HG02973 (cell line): ENCODE measurements at regions not wholly inside any gene's neighbourhood (a gene's known extent, or its start where the extent isn't known, plus 50 kb on each side); places are given as distances from the start of the nearest gene placed in this dataset.

Source experiments
- ATAC-seq: cut with Tn5 transposase; IDR thresholded peaks from one replicate; pipeline ENCODE4 v1.9.1; 2021; ENCODE audit warnings: moderate library complexity; ENCODE audit not compliant: unreplicated experiment

DNA sequence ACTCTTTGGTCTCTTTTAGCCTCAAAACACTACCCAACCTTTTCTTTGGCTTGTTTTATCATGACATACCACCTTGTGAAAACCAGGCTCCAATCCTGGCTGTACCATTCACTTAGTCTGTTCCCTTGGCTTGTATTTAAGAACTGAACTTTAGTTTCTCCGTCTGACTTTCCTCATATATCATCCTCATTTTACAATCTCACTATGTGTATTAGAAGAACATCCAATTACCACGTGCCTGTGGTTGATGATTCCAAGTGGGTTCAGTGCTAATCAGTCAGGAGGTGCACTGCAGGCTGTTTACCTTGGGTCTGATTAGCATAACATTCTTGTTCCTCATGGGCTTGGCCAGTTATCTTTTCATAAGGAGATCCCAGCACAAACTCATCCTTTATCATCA lies 144.8 kb upstream of the KLF14 start:
- ATAC-seq, result no peak

DNA sequence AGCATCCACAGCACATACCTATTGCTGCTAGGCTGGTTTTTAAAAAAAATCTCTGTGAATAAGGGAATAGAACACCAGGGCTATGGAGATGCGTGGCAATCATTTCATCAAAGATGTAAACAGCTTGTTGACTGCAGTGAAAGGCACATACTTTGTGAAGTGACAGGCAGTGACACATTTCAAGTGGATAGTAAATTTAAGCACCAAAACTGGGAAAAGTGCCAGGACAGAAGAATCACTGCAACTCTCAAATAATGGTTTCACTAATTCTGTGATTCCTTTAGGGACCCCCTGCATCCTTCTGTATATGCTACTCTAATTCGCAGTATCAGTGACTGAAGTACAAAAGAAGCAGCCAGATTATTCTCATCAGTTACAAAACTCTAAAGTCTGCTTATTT lies 145.2 kb upstream of the KLF14 start:
- ATAC-seq, result no peak

DNA sequence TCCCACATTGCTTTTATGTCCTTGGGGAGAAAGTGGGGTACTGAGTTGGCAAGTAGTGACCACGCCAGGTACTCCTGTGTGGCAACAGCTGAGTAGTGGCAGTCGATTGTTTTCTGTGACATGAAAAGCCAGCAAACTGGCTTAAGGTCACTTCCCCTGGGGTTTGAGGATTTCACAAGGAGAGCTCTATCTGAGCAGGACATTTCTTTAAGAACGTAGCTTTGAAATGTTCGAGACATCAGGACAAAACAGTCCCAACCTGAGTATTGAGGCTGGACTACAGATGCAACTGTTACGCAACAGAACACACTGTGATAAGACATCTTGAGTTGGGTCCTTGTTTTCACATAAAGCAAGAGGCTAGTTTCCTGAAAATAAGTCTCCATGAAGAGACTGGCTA lies 146.7 kb upstream of the KLF14 start:
- no peak for ATAC-seq

DNA sequence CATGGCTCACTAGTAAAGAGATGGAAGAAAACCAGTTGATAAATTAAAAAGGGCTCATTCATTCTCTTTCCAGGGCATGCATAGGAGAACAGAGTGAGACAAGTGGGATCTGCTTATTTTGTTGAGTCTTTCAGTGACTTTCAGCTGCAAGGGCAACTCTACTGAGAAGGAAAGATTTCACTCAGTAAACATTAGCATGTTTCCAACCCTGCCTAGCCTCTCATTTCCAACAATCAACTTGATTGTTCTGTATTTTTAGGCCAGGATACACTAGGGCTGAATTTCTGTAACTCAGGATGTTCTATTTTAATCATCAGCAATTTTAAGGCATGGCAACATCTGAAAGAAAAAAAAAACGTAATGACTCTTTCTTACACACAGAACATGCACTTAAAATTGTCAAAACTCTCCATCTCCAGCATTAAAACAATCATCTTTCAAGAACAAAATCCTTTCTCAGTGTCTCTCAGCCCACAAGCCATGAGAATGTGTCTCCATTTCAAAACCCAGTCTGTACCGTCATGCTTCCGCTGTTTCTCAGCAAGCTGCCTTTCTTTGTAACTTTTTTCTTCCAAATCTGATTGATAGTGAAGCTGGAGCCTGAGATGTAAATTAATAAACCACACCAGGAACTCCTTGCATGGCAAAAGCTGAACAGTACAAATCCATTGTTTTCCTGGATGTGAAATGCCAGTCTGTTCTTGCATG lies 147.2 kb upstream of the KLF14 start:
- ATAC-seq, result no peak

DNA sequence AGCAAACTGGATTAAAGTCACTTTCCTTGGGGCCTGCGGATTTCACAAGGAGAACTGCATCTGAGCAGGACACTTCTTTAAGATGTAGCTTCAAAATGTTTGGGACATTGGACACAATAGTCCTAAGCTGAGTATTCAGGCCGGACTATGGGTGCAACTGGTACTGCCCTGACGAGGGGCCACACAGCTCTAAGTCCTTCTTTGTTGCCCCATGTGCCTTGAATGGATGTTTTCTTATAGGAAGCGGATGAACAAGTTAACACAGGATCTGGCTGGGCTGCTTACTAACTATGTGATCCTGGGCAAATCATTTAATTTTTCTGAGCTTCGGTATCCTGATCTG lies 147.8 kb upstream of the KLF14 start:
- ATAC-seq, result no peak

DNA sequence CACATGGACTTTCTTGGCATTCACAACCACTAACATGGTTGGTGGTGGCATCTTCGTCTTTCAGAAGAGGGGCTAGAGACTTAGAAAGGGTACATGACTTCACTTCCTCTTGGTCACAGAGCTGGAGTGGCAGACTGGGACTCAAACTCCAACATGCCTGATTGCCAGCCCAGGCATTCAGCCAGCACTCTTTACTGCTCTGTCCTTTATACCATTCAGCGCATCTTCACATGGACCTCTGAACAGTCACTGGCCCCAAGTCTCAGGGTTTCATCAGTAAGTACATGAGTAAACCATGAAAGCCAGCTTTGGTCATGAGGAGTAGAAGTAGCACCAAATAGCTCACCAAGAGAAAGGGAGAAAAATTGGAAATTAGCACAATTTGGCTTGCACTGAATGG lies 148.4 kb upstream of the KLF14 start:
- no peak for ATAC-seq

DNA sequence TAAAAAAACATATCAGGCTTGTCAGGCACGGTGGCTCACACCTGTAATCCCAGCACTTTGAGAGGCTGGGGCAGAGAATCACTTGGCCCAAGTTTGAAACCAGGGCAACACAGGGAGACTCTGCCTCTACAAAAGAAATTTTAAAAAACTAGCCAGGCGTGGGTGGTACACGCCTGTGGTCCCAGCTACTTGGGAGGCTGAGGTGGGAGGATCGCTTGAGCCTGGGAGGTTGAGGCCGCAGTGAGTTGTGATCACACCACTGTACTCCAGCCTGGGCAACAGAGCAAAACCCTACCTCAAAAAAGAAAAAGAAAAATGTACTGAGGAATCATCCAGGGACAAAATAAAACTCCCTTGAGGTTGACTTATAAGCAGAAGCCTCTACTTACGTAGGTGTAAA lies 149.9 kb upstream of the KLF14 start:
- no peak for ATAC-seq

DNA sequence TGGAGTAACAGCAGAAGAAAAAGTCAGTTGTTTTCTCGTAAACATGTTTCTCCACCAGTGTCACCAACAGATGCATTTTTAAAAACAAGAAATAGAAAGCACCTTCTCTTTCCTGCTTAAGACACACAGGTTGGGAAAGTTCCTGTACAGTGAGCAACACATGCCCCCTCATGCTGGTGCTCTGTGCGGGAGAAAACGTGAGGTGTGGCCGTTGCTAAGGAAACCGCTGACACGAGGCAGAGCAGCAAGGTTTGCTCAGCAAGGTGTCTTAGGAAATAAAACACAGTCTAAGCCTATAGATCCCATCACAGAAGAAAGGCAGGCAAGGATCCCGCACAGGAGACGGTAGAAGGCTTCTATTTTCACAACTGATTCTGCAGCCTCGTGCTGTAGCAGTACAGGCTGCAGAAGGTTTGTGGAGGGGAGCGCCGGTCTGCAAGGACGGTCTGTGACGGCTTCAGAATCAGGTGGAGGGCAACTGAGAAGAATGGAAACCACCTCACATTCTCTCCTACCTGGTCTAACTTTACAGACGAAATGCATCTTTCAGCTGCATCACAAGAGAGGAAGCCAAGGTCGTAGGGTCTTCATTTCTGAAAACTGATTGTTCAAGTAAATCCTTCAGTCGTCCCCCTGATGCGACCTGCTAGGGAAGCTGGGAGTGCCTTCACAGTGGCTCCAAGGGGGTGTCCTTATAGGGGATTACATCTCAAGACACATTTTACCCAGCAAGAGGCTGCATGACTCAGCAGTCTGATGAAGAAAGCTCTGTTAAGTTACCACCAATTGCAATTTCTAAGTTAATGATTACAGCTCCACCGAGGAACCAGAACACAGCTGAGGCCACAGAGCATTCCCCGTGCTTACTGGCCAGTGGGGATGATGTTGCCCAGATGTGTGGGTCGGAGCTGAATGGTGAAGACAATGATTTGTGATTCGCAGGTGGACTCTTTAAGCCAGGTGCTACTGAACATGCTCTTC lies 150.7 kb upstream of the KLF14 start:
- no peak for ATAC-seq

DNA sequence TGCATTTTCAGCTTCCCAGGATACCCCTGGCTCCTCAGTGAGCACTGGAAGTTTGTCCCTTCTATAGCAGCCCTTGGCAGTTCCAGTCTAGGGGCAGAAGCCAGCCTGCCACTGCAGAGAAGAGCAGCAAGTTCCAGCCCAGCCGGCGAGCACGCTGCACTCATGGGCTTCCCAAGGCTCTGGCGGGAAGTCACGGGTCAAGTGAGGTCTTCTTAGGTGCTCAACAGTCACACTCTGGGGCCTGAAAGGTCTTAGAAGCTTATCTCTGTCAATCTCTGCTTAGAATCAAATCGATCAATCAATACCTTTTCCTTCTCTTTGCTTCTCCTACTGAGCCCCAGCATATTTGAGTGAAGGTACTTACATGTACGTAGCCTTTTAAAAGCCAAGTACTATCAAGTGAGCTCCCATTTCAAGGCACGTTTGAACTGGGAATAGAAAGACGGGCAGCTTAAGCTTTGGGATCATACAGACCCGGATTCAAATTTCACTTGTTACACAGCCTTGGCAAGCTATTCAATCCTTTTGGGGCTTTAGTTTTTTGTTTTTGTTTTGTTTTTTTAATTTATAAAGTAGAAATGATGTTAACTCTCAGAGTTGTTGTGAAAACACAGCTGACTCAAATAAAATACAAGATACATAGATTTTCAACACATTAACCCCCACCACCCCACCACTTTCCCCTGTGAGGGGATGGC lies 152.6 kb upstream of the KLF14 start:
- ATAC-seq, result no peak

DNA sequence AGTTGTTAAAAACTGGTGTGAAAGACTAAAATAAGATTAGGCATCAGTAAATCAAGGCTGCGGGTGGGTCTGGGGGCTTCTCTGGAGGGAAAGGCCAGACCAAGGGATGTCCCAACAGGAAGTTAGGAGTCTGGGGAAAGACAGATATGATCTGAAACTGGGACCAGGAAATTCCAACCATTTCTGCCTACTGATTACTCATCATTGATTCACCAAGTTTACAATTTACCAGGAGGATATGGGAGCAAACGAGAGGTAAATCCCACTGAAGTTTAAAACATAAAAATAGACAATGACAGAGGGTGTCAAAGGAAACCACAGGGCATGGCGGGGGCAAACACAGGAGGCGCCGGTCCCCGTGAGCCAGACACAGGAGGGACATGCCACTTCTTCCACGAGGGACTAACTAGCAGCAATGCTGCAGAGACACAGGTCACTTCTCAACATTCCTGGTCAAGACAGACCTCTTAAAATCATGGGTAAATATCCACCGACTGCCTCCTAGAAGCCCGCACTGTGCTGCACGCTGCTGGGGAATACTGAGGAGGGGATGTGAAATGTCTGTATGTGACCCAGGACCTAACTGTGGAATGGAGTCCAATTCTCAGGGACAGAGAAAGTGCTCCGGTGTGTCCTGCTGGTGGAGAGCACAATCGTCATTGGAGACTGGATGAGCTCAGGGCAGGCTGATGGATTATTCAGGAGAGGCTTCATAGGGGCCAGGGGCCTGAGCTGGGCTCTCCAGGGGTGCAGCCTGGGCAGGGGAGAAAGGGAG lies 153.4 kb upstream of the KLF14 start:
- ATAC-seq, result no peak

DNA sequence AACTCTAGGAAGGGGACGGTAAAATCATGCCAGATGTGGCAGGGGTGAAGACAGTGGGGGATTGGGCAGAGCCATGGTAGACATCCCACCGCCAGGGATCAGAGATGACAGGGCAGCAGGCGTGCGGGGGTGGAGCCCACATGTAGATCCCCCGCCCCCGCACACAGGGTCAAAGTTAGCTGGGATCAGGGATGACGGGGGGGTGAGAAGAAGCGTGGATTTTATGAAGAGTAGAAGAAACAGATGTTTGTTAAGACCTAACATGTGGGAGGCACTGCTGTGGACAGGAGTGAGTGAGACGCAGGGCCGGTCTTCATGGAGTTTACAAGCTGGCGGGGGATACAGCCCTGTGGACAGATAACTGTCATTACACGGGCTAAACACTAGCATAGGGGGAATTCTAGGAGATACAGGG lies 154.0 kb upstream of the KLF14 start:
- ATAC-seq, result no peak

DNA sequence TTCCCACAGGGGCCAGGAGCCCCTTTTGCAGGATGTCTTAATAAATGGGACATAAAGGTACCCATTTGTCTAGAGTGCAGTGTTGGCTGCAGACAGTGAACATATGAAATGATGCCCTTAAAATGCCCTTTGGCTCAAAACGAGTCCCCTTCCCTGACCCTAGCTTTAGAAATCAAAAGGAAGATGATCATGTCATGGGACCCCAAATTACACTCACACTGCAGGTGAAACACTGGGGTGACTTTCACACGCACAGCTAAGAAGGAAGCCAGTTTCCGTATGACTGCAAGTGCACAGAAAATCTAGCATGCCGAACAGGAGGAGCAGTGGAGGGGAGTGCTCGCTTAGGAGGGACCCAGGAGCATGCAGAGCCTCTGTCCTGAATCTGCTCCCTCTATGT lies 154.5 kb upstream of the KLF14 start:
- no peak for ATAC-seq

DNA sequence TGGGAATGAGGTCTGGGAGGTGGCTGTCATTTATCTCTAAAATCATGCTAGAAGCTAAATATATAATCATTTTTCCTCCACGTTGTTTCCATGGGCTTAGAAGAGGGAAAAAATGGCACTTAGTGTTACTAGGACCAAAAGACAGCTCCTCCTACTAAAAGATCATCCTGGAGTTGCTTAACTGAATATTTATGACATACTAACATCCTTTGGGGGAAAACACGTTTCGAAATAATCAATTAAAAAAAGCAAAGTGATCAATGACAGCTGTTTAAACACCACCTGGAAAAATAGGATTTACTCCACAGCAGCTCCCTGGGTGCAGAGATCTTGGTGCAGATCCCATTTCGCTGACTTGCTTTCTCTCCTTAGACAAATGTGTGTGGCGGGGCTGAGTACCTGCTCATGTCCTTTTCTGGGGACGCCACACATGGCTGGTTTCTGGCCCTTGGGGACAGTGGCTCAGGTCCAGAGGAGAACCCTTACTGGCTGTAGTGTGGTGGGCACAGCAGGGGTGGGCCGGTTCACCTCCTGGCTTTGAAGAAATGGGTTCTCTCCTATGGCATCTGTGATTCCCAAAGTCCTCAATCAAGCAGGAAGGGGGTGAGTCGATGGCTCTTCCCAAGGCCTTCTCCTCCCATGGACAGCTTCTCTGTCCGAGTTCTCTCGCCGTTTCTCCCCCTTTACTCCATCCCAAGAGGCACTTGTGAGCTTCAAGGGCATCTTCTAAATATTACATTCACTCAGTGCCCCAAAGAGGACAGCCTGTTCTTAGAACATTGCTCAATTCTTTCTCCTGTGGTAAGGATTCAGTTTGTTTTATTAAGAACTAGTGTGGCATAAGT lies 156.4 kb upstream of the KLF14 start:
- ATAC-seq, result no peak

DNA sequence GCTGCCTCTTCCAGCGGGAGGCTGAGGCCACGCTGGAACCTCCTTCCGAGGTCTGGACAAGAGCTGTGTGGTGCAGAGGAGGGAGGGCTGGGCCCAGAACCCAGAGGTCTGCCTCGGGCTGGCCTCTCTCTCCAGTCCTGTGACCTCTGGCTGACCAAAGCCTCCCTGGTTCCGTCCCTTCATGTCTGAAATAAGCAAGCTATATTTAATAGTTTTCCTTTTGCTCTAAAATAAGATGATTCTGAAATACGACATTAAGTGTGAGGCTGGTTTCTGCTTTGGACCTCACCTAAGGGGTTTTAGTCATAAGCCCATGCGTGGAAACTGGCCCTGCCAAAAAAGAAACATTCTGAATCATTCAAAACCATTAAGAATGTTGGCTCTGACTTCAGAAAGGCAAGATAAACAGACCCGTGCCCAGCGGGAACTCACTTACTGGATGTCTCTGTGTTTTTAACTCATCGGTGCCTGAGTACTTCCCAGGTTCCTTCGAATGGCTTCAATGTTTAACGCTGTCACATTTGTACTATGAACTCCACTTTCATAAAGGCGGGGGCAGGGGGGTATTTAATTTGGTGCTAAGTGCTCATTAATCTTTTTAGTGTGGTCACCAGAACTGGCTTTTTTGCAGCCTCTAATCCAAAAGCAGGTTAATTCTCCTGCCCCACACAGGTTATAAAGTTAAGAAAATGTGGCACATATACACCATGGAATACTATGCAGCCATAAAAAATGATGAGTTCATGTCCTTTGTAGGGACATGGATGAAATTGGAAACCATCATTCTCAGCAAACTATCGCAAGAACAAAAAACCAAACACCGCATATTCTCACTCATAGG lies 157.5 kb upstream of the KLF14 start:
- no peak for ATAC-seq

DNA sequence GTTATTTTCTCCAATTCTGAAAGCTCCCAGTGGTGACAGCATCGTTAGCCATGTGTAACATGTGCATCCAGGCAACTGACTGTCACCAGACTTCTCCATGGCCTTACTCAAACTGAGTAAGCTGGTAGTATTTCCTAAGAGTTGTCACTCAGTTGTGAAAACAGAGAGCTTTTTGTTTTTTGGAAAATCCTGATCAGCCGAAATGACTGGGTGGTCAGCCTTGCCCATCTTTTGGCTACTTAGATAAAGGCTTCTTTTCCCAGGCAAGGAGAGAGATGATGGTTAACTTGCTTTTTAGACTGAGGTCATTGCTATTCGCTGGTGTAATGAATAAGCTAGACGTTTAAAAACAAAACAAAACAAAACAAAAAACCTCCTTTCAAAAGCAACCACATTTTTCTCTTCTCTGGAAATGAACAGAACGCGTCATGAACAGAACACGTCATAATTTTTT lies 159.5 kb upstream of the KLF14 start:
- no peak for ATAC-seq

DNA sequence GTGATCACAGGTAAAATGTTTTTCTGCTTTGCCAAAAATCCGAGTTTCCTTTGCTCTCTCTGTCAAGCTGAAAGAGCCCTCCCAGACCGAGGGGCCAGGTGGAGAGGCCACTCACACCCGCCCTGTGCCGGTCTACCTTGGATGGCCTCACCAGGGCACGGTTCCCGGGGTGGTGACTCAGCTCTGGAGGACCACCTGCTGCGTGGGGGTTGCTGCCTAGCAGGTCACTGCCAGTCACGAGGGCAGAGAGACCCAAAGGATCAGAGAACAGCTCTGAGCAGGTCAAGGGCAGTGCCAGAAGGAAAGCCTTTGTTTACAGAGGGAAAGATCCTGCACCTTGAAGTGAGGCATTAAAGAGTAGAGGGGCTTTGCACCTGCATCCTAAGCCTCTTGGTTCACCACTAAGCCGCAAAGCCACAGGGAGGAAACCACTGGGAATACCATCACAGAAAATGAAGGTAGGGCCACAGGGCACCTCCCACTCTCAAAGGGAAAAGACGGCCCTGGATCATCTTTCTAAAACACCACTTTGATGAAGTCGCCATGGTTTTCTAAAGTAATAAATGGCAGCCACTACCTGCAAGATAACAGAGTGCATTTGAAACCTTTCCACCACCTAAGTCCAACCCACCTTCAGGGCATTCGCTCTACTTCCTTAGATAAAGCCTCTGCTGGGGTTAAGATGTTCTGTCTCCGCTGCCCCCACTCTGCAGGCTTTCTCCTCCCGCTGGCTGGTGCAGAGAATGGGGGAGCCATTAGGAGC lies 160.3 kb upstream of the KLF14 start:
- no peak for ATAC-seq

DNA sequence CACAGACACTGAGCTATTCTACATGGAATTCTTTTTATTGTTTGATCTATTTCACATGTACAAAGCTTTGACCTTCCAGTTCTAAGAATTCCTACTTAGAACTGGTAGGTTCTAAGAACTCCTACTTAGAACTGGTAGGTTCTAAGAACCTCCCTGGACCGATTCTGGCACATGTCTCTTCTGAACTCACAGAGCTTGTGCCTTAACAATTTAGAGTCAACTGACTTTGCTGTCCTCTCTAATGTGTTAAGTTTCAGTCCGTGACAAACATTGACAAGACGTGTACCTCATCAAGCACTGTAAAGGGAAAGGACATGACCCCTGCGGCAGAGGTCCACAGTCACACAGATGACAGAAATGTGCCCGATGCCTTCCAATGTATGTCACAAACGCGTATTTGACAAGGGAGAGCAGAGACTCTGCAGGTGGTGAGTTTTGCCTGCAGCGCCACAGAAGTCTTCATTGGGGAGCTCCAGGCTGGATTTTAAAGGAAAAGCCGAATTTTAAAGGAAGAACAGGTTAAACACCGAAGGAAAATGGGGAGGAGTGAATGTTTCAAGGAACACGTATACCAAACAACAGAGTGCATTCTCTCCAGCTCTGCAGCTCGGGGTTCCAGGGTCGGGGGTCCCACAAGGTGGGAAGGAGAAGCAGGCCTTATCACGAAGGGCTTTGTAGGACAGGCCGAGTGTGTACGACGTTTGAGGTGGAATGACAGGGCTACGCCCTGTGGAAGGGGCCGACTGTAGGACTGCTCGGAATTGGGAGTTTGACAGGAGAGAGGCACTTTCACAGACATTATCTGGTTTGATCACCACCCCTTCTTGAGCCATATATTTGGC lies 161.1 kb upstream of the KLF14 start:
- ATAC-seq, result no peak
